Osteoblast (primary cell): ENCODE measurements at regions not wholly inside any gene's neighbourhood (a gene's known extent, or its start where the extent isn't known, plus 50 kb on each side); places are given as distances from the start of the nearest gene placed in this dataset.

Experiments
- DNase-seq: peaks from one replicate; pipeline ENCODE4 v3.0.0; 2011; ENCODE audit warnings: low spot score, mixed read lengths; ENCODE audit not compliant: insufficient read length; ENCODE audit errors: missing footprints
- H2AFZ ChIP-seq: 2 replicates; pipeline ENCODE4 v1.6.0; 2011; ENCODE audit warnings: mild to moderate bottlenecking, low read length
- H3K27ac ChIP-seq: 2 replicates; pipeline ENCODE4 v1.5.1; 2011; ENCODE audit warnings: mild to moderate bottlenecking, low read depth, low read length, moderate library complexity
- H3K27me3 ChIP-seq: 2 replicates; pipeline ENCODE4 v1.6.0; 2012; ENCODE audit warnings: mild to moderate bottlenecking, control low read depth, inconsistent platforms, low read length, moderate library complexity; ENCODE audit not compliant: insufficient read depth
- H3K36me3 ChIP-seq: 2 replicates; pipeline ENCODE4 v1.5.1; 2011; ENCODE audit warnings: mild to moderate bottlenecking, low read length, control low read depth, moderate library complexity; ENCODE audit not compliant: insufficient read depth
- H3K4me1 ChIP-seq: 2 replicates; pipeline ENCODE4 v1.5.1; 2011; ENCODE audit warnings: mild to moderate bottlenecking, low read length, control low read depth, moderate library complexity; ENCODE audit not compliant: insufficient read depth
- H3K4me2 ChIP-seq: 2 replicates; pipeline ENCODE4 v1.6.0; 2011; ENCODE audit warnings: mild to moderate bottlenecking, low read length; ENCODE audit not compliant: insufficient read depth
- H3K4me3 ChIP-seq: fragments of 200-600 bp; sonication (generic); 3 replicates; pipeline ENCODE4 v1.5.1; 2012; ENCODE audit warnings: mild to moderate bottlenecking, low read length, inconsistent platforms; ENCODE audit not compliant: insufficient read depth
- H3K79me2 ChIP-seq: 2 replicates; pipeline ENCODE4 v1.6.0; 2012; ENCODE audit warnings: mild to moderate bottlenecking, low read length, control low read depth, inconsistent platforms; ENCODE audit not compliant: insufficient read depth
- H3K9me3 ChIP-seq: 2 replicates; pipeline ENCODE4 v1.5.1; 2011; ENCODE audit warnings: low read depth, low read length, control low read depth
- H4K20me1 ChIP-seq: 2 replicates; pipeline ENCODE4 v1.6.0; 2012; ENCODE audit warnings: mild to moderate bottlenecking, low read length, control low read depth; ENCODE audit not compliant: insufficient read depth
- CTCF ChIP-seq: IDR thresholded peaks from 2 replicates; pipeline ENCODE4 v1.5.1; 2011; ENCODE audit warnings: mild to moderate bottlenecking, low read depth, low read length, moderate library complexity; ENCODE audit errors: extremely low read depth

DNA sequence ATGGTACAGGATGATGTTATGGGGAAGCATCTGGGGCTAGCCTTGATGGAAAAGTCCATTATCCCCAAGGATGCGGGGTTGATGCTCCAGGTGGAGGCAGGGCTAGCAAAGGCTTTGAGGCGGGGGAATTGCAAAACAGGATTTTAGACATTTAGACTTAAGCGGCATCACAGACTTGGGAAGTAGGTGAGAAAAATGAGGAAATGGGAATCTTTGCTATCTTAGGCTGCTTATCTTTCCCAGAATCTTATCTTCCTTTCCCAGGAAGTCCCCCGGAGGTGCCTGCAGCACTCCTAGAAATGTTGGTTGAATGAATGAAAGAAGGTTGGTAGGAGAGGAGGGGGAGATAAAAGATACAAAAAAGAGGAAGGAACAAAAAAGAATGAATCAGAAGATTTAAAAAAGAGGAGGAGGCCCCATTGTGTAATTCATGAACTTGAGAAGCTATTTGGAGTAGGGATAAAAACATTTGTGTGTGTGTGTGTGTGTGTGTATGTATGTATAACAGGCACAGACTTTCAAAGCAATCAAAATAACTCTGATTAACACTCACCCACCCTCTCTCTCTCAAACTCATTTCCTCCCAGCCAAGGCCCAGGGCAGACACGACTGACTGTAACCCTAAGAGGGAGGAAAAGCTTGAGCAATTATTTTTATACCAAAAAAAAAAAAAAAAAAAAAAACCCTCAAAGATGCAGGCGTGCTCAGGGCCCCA is 62.5 kb upstream of the TBX3 start:
- Histone ChIP-seq H3K4me1 (no peaks in the 10 kb centered on the region), H3K79me2 (no peaks in the 10 kb centered on the region), H3K4me3 (no peak overlapping the region), H2AFZ (no peak overlapping the region), H3K27me3 (no peaks in the 10 kb centered on the region), H4K20me1 (no peaks in the 10 kb centered on the region), H3K36me3 (no peaks in the 10 kb centered on the region), H3K4me2 (no peak overlapping the region), H3K27ac (no peak overlapping the region), H3K9me3 (no peaks in the 10 kb centered on the region)
- no peak for DNase-seq
- no peak for TF ChIP-seq CTCF

GRCh38 chr12:114744691-114745090 is 60.7 kb upstream of the TBX3 start:
- no peak overlapping the region for H3K4me3 ChIP-seq
- H2AFZ ChIP-seq, result no peak overlapping the region
- H4K20me1 ChIP-seq, result no peaks in the 10 kb centered on the region
- H3K27me3 ChIP-seq, result no peaks in the 10 kb centered on the region
- no peak for DNase-seq
- no peak overlapping the region for H3K27ac ChIP-seq
- no peaks in the 10 kb centered on the region for H3K79me2 ChIP-seq
- H3K36me3 ChIP-seq, result no peaks in the 10 kb centered on the region
- H3K9me3 ChIP-seq, result no peaks in the 10 kb centered on the region
- H3K4me2 ChIP-seq, result no peak overlapping the region
- H3K4me1 ChIP-seq, result no peaks in the 10 kb centered on the region
- TF ChIP-seq CTCF, result no peak

DNA sequence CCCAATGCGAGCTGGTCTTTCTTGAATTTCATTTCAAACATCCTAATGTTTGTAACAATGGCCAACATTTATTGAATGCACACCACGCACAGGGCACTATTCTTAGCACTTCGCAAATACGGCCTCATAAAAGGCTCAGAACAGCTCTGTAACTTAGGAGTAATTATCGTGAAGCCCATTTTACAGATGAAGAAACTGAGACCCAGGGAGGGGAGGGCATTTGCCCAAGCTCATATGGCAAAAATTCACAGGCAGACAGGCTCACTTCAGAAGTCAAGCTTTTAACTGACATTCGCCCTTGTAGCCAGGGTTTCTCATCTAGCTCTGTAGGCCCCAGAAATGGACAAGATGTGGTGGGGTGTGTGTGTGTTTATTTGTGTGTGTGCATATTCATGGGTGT is 60.3 kb upstream of the TBX3 start:
- H3K4me2 ChIP-seq, result no peak overlapping the region
- no peaks in the 10 kb centered on the region for H3K36me3 ChIP-seq
- H3K79me2 ChIP-seq, result no peaks in the 10 kb centered on the region
- H3K4me3 ChIP-seq, result no peak overlapping the region
- H4K20me1 ChIP-seq, result no peaks in the 10 kb centered on the region
- no peak for TF ChIP-seq CTCF
- no peak overlapping the region for H2AFZ ChIP-seq
- DNase-seq, result no peak
- no peaks in the 10 kb centered on the region for H3K9me3 ChIP-seq
- H3K27ac ChIP-seq, result no peak overlapping the region
- H3K4me1 ChIP-seq, result no peaks in the 10 kb centered on the region
- no peaks in the 10 kb centered on the region for H3K27me3 ChIP-seq

- Histone ChIP-seq H2AFZ (no peak overlapping the region), H4K20me1 (no peaks in the 10 kb centered on the region), H3K4me1 (no peaks in the 10 kb centered on the region), H3K4me2 (no peak overlapping the region), H3K27ac (no peak overlapping the region), H3K4me3 (no peak overlapping the region), H3K36me3 (no peaks in the 10 kb centered on the region), H3K79me2 (no peaks in the 10 kb centered on the region), H3K9me3 (no peaks in the 10 kb centered on the region), H3K27me3 (no peaks in the 10 kb centered on the region)
- DNase-seq, result no peak
- no peak for TF ChIP-seq CTCF
These were observed 59.8 kb upstream of the TBX3 start for GRCh38 chr12:114743799-114744198.
